ENCODE measurements at regions not wholly inside any gene's neighbourhood (a gene's known extent, or its start where the extent isn't known, plus 50 kb on each side); places are given as distances from the start of the nearest gene placed in this dataset.
"Not testable (repeated sequence)": the region's sequence is repeated elsewhere in the genome, so short reads cannot be mapped to it uniquely, and the experiment has no call there.

DNA sequence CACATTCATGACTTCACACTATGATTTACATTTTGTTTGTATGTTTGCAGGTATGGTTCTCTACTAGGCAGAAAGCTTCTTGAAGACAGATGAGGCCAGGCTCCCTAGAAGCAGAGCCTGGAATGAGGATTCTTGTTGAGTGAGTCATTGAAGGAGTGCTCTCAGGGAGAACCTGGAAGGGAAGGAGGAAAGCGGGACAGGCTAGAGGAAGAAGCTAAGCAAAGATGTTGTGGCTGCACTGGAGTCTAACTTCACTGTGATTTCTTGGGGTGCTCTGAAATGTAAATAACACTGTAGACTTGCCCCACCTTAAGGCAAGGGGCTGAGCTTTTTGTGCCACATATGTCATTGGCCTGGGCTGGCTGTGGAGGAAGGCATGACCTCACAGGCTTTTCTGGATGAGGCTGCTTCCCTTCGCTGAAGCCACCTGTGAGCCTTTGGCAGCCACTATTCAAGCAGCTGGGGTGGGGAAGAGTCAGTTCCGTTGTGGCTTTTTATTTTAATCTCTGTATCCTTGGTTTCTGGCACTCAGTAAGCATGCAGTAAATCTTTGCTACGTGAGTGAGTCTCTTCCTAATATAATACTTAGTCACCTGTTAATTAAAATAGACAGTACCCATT is 307.3 kb downstream of the SV2B start:
- no peaks in the 10 kb centered on the region for H3K4me1 ChIP-seq (ENCODE audit: low read length)
- no peak overlapping the region for H3K4me3 ChIP-seq (ENCODE audit: low read length)
- no peak overlapping the region for H3K4me2 ChIP-seq (ENCODE audit: low read depth, low read length, poor library complexity, severe bottlenecking)
- no peaks in the 10 kb centered on the region for H3K9me2 ChIP-seq (replicated peaks; ENCODE audit: insufficient read depth, low read length)
- no peaks in the 10 kb centered on the region for H4K20me1 ChIP-seq (ENCODE audit: insufficient read depth, low read depth, low read length)
- no peak for DNase-seq
- H3K79me2 ChIP-seq (ENCODE audit: low read length), result no peaks in the 10 kb centered on the region
- no peaks in the 10 kb centered on the region for H3K36me3 ChIP-seq (ENCODE audit: insufficient read depth, low read length)
- H3K9ac ChIP-seq (ENCODE audit: low read length), result no peak overlapping the region
- no peaks in the 10 kb centered on the region for H3K9me3 ChIP-seq (ENCODE audit: low read length)
- no peak overlapping the region for H3K27ac ChIP-seq (ENCODE audit: low read length)
- H2AFZ ChIP-seq (ENCODE audit: low read length), result no peak overlapping the region
- H3K27me3 ChIP-seq (ENCODE audit: low read length), result no peaks in the 10 kb centered on the region; the same call in 1 of the 2 replicates

- Histone ChIP-seq H3K79me2 (ENCODE audit: low read length) (no peaks in the 10 kb centered on the region), H3K27ac (ENCODE audit: low read length) (no peak overlapping the region), H3K4me3 (ENCODE audit: low read length) (no peak overlapping the region), H3K9me3 (ENCODE audit: low read length) (no peaks in the 10 kb centered on the region), H3K9me2 (replicated peaks; ENCODE audit: insufficient read depth, low read length) (no peaks in the 10 kb centered on the region), H3K36me3 (ENCODE audit: insufficient read depth, low read length) (no peaks in the 10 kb centered on the region), H3K9ac (ENCODE audit: low read length) (no peak overlapping the region), H2AFZ (ENCODE audit: low read length) (no peak overlapping the region), H3K4me1 (ENCODE audit: low read length) (no peaks in the 10 kb centered on the region), H3K4me2 (ENCODE audit: low read depth, low read length, poor library complexity, severe bottlenecking) (no peak overlapping the region), H3K27me3 (ENCODE audit: low read length) (no peaks in the 10 kb centered on the region; the same call in 1 of the 2 replicates), H4K20me1 (ENCODE audit: insufficient read depth, low read depth, low read length) (no peaks in the 10 kb centered on the region)
- DNase-seq, result no peak
These were observed 308.5 kb downstream of the SV2B start for GRCh38 chr15:91408476-91409076.

- no peaks in the 10 kb centered on the region for H3K36me3 ChIP-seq (ENCODE audit: insufficient read depth, low read length)
- no peak overlapping the region for H2AFZ ChIP-seq (ENCODE audit: low read length)
- H3K4me2 ChIP-seq (ENCODE audit: low read depth, low read length, poor library complexity, severe bottlenecking), result no peak overlapping the region
- no peak overlapping the region for H3K27ac ChIP-seq (ENCODE audit: low read length)
- H3K4me3 ChIP-seq (ENCODE audit: low read length), result no peak overlapping the region
- no peak for DNase-seq
- H3K9ac ChIP-seq (ENCODE audit: low read length), result no peak overlapping the region
- no peaks in the 10 kb centered on the region for H3K9me2 ChIP-seq (replicated peaks; ENCODE audit: insufficient read depth, low read length)
- no peaks in the 10 kb centered on the region for H3K79me2 ChIP-seq (ENCODE audit: low read length)
- no peaks in the 10 kb centered on the region for H3K9me3 ChIP-seq (ENCODE audit: low read length)
- H3K4me1 ChIP-seq (ENCODE audit: low read length), result no peaks in the 10 kb centered on the region
- H4K20me1 ChIP-seq (ENCODE audit: insufficient read depth, low read depth, low read length), result no peaks in the 10 kb centered on the region
- no peaks in the 10 kb centered on the region; the same call in 1 of the 2 replicates for H3K27me3 ChIP-seq (ENCODE audit: low read length)
These were observed 309.3 kb downstream of the SV2B start for GRCh38 chr15:91409387-91409786.

DNA sequence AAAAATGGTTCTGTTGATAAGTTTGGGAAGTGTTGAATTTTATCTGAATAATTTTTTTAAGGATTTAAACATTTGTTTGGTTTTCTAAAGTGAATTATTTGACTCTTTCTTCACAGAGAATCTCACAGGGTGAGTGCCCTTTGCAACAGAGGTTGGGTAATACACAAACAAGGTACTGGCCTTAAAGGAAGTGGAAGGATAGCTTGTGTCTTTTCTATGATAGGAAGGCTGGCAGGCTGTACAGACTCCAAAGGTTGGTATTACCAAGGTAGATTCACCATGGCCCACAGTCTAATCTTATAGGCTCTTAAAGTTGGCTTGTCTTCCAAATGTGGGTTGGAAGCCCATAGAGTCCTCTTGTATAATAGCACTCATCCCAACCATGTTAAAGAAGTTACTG is 311.5 kb downstream of the SV2B start:
- no peaks in the 10 kb centered on the region for H3K4me1 ChIP-seq (ENCODE audit: low read length)
- H4K20me1 ChIP-seq (ENCODE audit: insufficient read depth, low read depth, low read length), result no peaks in the 10 kb centered on the region
- no peak overlapping the region for H3K4me3 ChIP-seq (ENCODE audit: low read length)
- no peak overlapping the region for H3K27ac ChIP-seq (ENCODE audit: low read length)
- no peaks in the 10 kb centered on the region for H3K9me3 ChIP-seq (ENCODE audit: low read length)
- H2AFZ ChIP-seq (ENCODE audit: low read length), result no peak overlapping the region
- H3K36me3 ChIP-seq (ENCODE audit: insufficient read depth, low read length), result no peaks in the 10 kb centered on the region
- H3K4me2 ChIP-seq (ENCODE audit: low read depth, low read length, poor library complexity, severe bottlenecking), result no peak overlapping the region
- H3K9ac ChIP-seq (ENCODE audit: low read length), result no peak overlapping the region
- H3K9me2 ChIP-seq (replicated peaks; ENCODE audit: insufficient read depth, low read length), result no peaks in the 10 kb centered on the region
- no peaks in the 10 kb centered on the region; the same call in 1 of the 2 replicates for H3K27me3 ChIP-seq (ENCODE audit: low read length)
- no peak for DNase-seq
- H3K79me2 ChIP-seq (ENCODE audit: low read length), result no peaks in the 10 kb centered on the region

DNA sequence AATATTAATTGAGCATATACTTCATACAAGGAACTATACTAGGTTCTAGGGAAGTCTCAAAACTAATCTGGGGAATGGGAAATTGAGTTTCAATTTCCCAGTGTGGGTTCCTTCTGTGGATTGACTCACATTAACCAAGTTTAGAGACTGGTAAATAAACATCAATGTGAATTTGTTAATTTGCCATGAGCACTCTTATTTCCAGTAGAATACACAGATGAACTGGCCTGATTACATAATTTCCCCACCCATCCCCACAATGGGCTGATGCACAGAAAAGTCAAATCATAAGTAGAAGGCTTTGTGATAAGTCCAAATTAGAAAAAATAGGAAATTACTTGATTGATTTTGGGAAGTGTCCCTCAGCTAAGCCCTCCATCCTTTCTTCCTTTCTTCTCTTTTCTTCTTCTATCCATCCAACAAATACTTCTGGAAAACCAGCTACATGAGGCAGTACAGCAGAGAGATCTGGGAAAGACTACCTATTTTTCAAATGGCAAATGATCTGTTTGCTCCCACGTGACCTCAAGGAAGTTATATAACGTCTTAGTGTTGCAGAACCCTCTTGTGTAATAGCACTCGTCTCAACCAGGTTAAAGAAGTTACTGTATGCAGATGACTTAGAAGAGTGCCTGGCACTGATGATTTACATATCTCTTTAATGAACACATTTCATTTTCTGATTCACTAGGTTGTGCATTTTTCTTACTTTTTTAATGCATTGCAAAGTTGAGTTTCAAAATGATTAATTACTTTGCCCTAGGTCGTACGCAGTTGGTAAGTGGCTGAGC is 312.3 kb downstream of the SV2B start:
- H3K79me2 ChIP-seq (ENCODE audit: low read length), result no peaks in the 10 kb centered on the region
- H4K20me1 ChIP-seq (ENCODE audit: insufficient read depth, low read depth, low read length), result no peaks in the 10 kb centered on the region
- H3K36me3 ChIP-seq (ENCODE audit: insufficient read depth, low read length), result no peaks in the 10 kb centered on the region
- H2AFZ ChIP-seq (ENCODE audit: low read length), result no peak overlapping the region
- no peak overlapping the region for H3K4me2 ChIP-seq (ENCODE audit: low read depth, low read length, poor library complexity, severe bottlenecking)
- H3K9me3 ChIP-seq (ENCODE audit: low read length), result no peaks in the 10 kb centered on the region
- no peak overlapping the region for H3K27ac ChIP-seq (ENCODE audit: low read length)
- H3K9me2 ChIP-seq (replicated peaks; ENCODE audit: insufficient read depth, low read length), result no peaks in the 10 kb centered on the region
- H3K27me3 ChIP-seq (ENCODE audit: low read length), result no peaks in the 10 kb centered on the region; the same call in 1 of the 2 replicates
- DNase-seq, result no peak
- H3K4me3 ChIP-seq (ENCODE audit: low read length), result no peak overlapping the region
- no peaks in the 10 kb centered on the region for H3K4me1 ChIP-seq (ENCODE audit: low read length)
- no peak overlapping the region for H3K9ac ChIP-seq (ENCODE audit: low read length)

DNA sequence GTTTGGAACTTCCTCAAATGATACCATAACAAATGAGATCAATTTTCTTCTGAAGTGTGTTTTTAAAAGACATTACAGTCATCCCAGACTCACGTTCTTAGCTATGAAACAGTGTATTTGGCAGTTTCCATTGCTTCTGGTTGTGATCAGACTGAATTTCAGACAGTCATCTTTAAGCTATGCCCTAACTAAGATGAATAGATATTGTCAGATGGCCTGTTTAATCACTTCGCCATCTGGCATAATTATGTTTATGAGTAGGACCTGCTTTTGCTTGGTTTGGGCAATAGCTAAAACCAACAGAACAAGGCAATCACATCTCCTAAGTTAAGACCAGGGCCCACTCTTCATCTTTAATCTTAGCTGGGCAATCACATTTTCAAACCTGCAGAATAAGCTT is 313.1 kb downstream of the SV2B start:
- Histone ChIP-seq H3K9ac (ENCODE audit: low read length) (no peak overlapping the region), H3K9me3 (ENCODE audit: low read length) (no peaks in the 10 kb centered on the region), H3K79me2 (ENCODE audit: low read length) (no peaks in the 10 kb centered on the region), H3K9me2 (replicated peaks; ENCODE audit: insufficient read depth, low read length) (no peaks in the 10 kb centered on the region), H3K27ac (ENCODE audit: low read length) (no peak overlapping the region), H3K36me3 (ENCODE audit: insufficient read depth, low read length) (no peaks in the 10 kb centered on the region), H2AFZ (ENCODE audit: low read length) (no peak overlapping the region), H3K27me3 (ENCODE audit: low read length) (no peaks in the 10 kb centered on the region; the same call in 1 of the 2 replicates), H4K20me1 (ENCODE audit: insufficient read depth, low read depth, low read length) (no peaks in the 10 kb centered on the region), H3K4me3 (ENCODE audit: low read length) (no peak overlapping the region), H3K4me1 (ENCODE audit: low read length) (no peaks in the 10 kb centered on the region), H3K4me2 (ENCODE audit: low read depth, low read length, poor library complexity, severe bottlenecking) (no peak overlapping the region)
- DNase-seq, result no peak

DNA sequence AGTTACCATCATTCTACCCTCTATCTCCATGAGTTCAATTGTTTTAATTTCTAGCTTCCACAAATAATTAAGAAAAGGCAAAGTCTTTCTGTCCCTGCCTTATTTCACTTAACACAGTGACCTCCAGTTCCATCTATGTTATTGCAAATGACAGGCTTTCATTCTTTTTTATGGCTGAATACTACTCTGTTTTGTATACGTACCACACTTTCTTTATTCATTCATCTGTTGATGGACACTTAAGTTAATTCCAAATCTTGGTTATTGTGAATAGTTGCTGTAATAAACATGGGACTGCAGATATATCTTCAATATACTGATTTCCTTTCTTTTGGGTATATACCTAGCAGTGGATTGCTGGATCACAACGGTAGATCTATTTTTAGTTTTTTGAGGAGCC is 314.1 kb downstream of the SV2B start:
- Histone ChIP-seq H3K4me2 (ENCODE audit: low read depth, low read length, poor library complexity, severe bottlenecking) (no peak overlapping the region), H3K9me2 (replicated peaks; ENCODE audit: insufficient read depth, low read length) (no peaks in the 10 kb centered on the region), H4K20me1 (ENCODE audit: insufficient read depth, low read depth, low read length) (no peaks in the 10 kb centered on the region), H3K79me2 (ENCODE audit: low read length) (no peaks in the 10 kb centered on the region), H2AFZ (ENCODE audit: low read length) (no peak overlapping the region), H3K27ac (ENCODE audit: low read length) (no peak overlapping the region), H3K9me3 (ENCODE audit: low read length) (no peaks in the 10 kb centered on the region), H3K9ac (ENCODE audit: low read length) (no peak overlapping the region), H3K4me1 (ENCODE audit: low read length) (no peaks in the 10 kb centered on the region), H3K27me3 (ENCODE audit: low read length) (no peaks in the 10 kb centered on the region; the same call in 1 of the 2 replicates), H3K4me3 (ENCODE audit: low read length) (no peak overlapping the region), H3K36me3 (ENCODE audit: insufficient read depth, low read length) (no peaks in the 10 kb centered on the region)
- no peak for DNase-seq

GRCh38 chr15:91415258-91415657 is 315.2 kb downstream of the SV2B start:
- H3K4me2 ChIP-seq (ENCODE audit: low read depth, low read length, poor library complexity, severe bottlenecking); H2AFZ ChIP-seq (ENCODE audit: low read length); H3K79me2 ChIP-seq (ENCODE audit: low read length); H3K27ac ChIP-seq (ENCODE audit: low read length); H3K9me3 ChIP-seq (ENCODE audit: low read length); H3K36me3 ChIP-seq (ENCODE audit: insufficient read depth, low read length); H3K9me2 ChIP-seq (replicated peaks; ENCODE audit: insufficient read depth, low read length); H3K27me3 ChIP-seq (ENCODE audit: low read length); H4K20me1 ChIP-seq (ENCODE audit: insufficient read depth, low read depth, low read length); DNase-seq; H3K4me3 ChIP-seq (ENCODE audit: low read length); H3K4me1 ChIP-seq (ENCODE audit: low read length); H3K9ac ChIP-seq (ENCODE audit: low read length): not testable (repeated sequence)

Measured in Karpas-422 (cell line).